Adrenal gland (tissue), 5 donors: ENCODE measurements at regions not wholly inside any gene's neighbourhood (a gene's known extent, or its start where the extent isn't known, plus 50 kb on each side); places are given as distances from the start of the nearest gene placed in this dataset.

Experiments used
- CTCF ChIP-seq, 6 experiments: fragments of 450-650 bp in 4 of 6; fragments of 200-600 bp in 2 of 6; sonication (generic) in 1 of 6; IDR thresholded peaks; 1 replicate in 5 of 6; 2 replicates in 1 of 6; pipeline versions ENCODE4 v1.5.1 to v1.8.0; 2016 to 2021; ENCODE audit warnings: antibody characterized with exemption in 6 of 6, mild to moderate bottlenecking in 2 of 6, moderate library complexity in 1 of 6
- POLR2A ChIP-seq, 2 donors: fragments of 450-650 bp; IDR thresholded peaks; one replicate each; pipeline ENCODE4 v1.6.1; 2017; ENCODE audit warnings: antibody characterized with exemption in 2 of 2, mild to moderate bottlenecking in 2 of 2, moderate library complexity in 1 of 2
- donor health status: DM: no; HTN: no; CAD: no.

- TF ChIP-seq CTCF (IDR thresholded peaks at IDR 0.05) (no peak), POLR2A (IDR thresholded peaks at IDR 0.05) (no peak)
Observed at GRCh38 chr17:73706428-73706827, 62.2 kb upstream of the SDK2 start.
